Gastroesophageal sphincter (tissue), 4 donors: ENCODE measurements at regions not wholly inside any gene's neighbourhood (a gene's known extent, or its start where the extent isn't known, plus 50 kb on each side); places are given as distances from the start of the nearest gene placed in this dataset.

ENCODE experiments used
- ATAC-seq: fragments of 150-250 bp; one replicate; pipeline ENCODE4 v1.9.1; 2016; ENCODE audit warnings: mild to moderate bottlenecking, moderate library complexity
- H3K27ac ChIP-seq, 4 donors: fragments of 200-600 bp; sonication (generic) in 3 of 4; 1 replicate in 3 of 4; 2 replicates in 1 of 4; pipeline ENCODE4 v1.5.1; 2016 to 2019
- H3K27me3 ChIP-seq: fragments of 200-600 bp; sonication (generic); one replicate; pipeline ENCODE4 v1.5.1; 2019
- H3K36me3 ChIP-seq, 2 donors: fragments of 200-600 bp; sonication (generic); one replicate each; pipeline ENCODE4 v1.5.1; 2019; ENCODE audit warnings: control low read depth in 1 of 2
- H3K4me1 ChIP-seq, 3 donors: fragments of 200-600 bp; sonication (generic); 1 replicate in 2 of 3; 2 replicates in 1 of 3; pipeline ENCODE4 v1.5.1; 2016 to 2019; ENCODE audit warnings: control low read depth in 2 of 3
- H3K4me3 ChIP-seq, 2 donors: fragments of 200-600 bp; sonication (generic); one replicate each; pipeline ENCODE4 v1.5.1; 2019; ENCODE audit warnings: mild to moderate bottlenecking in 1 of 2, moderate library complexity in 1 of 2
- H3K9me3 ChIP-seq, 3 donors: fragments of 200-600 bp; sonication (generic); one replicate each; pipeline ENCODE4 v1.5.1; 2017 to 2019; ENCODE audit warnings: control low read depth in 2 of 3
- CTCF ChIP-seq, 4 experiments: fragments of 200-600 bp in 2 of 4; fragments of 450-650 bp in 2 of 4; sonication (generic) in 1 of 4; IDR thresholded peaks; one replicate each; pipeline ENCODE4 v1.5.1; 2017 to 2019; ENCODE audit warnings: antibody characterized with exemption in 4 of 4, mild to moderate bottlenecking in 2 of 4, moderate library complexity in 2 of 4
- EP300 ChIP-seq: sonication (generic); formaldehyde crosslinking; IDR thresholded peaks from one replicate; pipeline ENCODE4 v1.6.1; 2017; ENCODE audit warnings: antibody characterized with exemption, mild to moderate bottlenecking
- POLR2A ChIP-seq, 2 donors: fragments of 450-650 bp; IDR thresholded peaks; one replicate each; pipeline ENCODE4 v1.6.1; 2017; ENCODE audit warnings: antibody characterized with exemption in 2 of 2, mild to moderate bottlenecking in 2 of 2, moderate library complexity in 1 of 2
- POLR2AphosphoS5 ChIP-seq: sonication (generic); formaldehyde crosslinking; IDR thresholded peaks from one replicate; pipeline ENCODE4 v1.6.1; 2017; ENCODE audit warnings: antibody characterized with exemption
- WGBS, 2 donors: methylation state at CpG; one replicate each; pipeline ENCODE4 v1.1.5; 2018; ENCODE audit warnings: low coverage in 1 of 2; 5-methylcytosine and 5-hydroxymethylcytosine counted together

DNA sequence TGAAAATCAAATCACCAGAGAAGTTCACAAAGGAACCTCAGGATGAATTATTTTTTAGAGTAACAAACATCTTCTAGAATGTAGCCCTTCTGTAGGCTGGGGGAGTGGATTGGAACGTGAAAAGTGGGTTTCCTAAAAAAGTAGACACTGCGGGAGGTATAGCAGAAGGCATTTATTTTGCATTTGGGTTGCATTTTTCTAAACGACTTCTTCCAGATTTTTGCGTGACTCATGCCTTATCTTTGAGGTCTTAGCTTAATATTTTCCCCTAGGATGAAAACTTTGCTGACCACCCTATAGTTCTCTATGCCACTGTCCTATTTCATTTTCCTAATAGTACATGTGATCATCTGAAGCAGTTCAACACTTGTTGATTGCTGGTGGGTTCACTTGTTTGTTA, 112.7 kb upstream of the JCAD start:
- no peak for TF ChIP-seq EP300
- no peak for TF ChIP-seq CTCF (IDR thresholded peaks at IDR 0.05)
- TF ChIP-seq POLR2A (IDR thresholded peaks at IDR 0.05): no peak
- TF ChIP-seq POLR2AphosphoS5: no peak
- no peak for ATAC-seq
- Histone ChIP-seq H3K9me3 (no peaks in the 10 kb centered on the region), H3K4me3 (no peak overlapping the region), H3K27me3 (no peaks in the 10 kb centered on the region), H3K36me3 (no peaks in the 10 kb centered on the region), H3K27ac (no peak overlapping the region), H3K4me1 (peaks cover 0 to 9% (median 0%) of the 10 kb centered on the region in 3 donors)
- 83 to 93% methylated on average over 4 of the region's 4 CpGs for WGBS, 2 donors

GRCh38 chr10:30171601-30172000, 112.2 kb upstream of the JCAD start:
- Histone ChIP-seq H3K9me3 (no peaks in the 10 kb centered on the region), H3K27me3 (no peaks in the 10 kb centered on the region), H3K4me3 (no peak overlapping the region), H3K27ac (no peak overlapping the region), H3K36me3 (no peaks in the 10 kb centered on the region), H3K4me1 (peaks cover 0 to 4% (median 0%) of the 10 kb centered on the region in 3 donors)
- no peak for ATAC-seq
- WGBS, 2 donors: 79 to 91% methylated on average over 4 of the region's 4 CpGs
- TF ChIP-seq EP300: no peak
- TF ChIP-seq POLR2AphosphoS5: no peak
- TF ChIP-seq POLR2A (IDR thresholded peaks at IDR 0.05): no peak
- TF ChIP-seq CTCF (IDR thresholded peaks at IDR 0.05): no peak

- TF ChIP-seq POLR2AphosphoS5 (no peak), EP300 (no peak), CTCF (IDR thresholded peaks at IDR 0.05) (no peak), POLR2A (IDR thresholded peaks at IDR 0.05) (no peak)
- H3K27ac ChIP-seq: no peak overlapping the region
- ATAC-seq: no peak
- 37 to 61% methylated on average over 3 of the region's 3 CpGs for WGBS, 2 donors
- no peaks in the 10 kb centered on the region for H3K9me3 ChIP-seq
- H3K4me1 ChIP-seq: no peaks in the 10 kb centered on the region
- no peaks in the 10 kb centered on the region for H3K27me3 ChIP-seq
- H3K36me3 ChIP-seq: no peaks in the 10 kb centered on the region
- H3K4me3 ChIP-seq: no peak overlapping the region
Observed at GRCh38 chr10:30170814-30171213, 111.4 kb upstream of the JCAD start.

DNA sequence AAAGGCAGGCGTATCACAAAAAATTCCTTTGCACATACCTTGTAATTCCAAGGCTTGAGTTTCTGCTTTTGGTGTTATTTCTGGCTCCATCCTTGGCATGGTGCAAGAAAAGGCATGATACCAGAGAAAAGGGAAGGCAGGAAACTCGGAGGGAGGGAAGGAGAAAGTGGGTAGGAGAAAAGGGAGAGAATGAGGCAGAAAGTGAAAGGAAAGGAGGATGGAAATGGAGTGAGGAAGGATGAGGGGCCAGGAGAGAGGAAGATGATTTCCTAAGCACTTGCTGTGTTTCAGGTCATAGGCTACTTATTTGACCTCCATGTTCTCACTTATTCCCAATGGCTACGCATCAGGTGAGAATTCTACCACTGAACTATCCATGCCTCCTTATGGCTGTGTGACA, 110.8 kb upstream of the JCAD start:
- H3K4me3 ChIP-seq: no peak overlapping the region
- H3K27ac ChIP-seq: no peak overlapping the region
- H3K9me3 ChIP-seq: no peaks in the 10 kb centered on the region
- WGBS, 2 donors: 91 to 100% methylated on average over 2 to 3 of the region's 3 CpGs
- no peaks in the 10 kb centered on the region for H3K4me1 ChIP-seq
- no peaks in the 10 kb centered on the region for H3K27me3 ChIP-seq
- no peak for ATAC-seq
- no peaks in the 10 kb centered on the region for H3K36me3 ChIP-seq
- TF ChIP-seq POLR2AphosphoS5 (no peak), CTCF (IDR thresholded peaks at IDR 0.05) (no peak), POLR2A (IDR thresholded peaks at IDR 0.05) (no peak), EP300 (no peak)

GRCh38 chr10:30169342-30169741, 110.0 kb upstream of the JCAD start:
- no peaks in the 10 kb centered on the region for H3K9me3 ChIP-seq
- H3K27ac ChIP-seq: no peak overlapping the region
- no peak overlapping the region for H3K4me3 ChIP-seq
- no peaks in the 10 kb centered on the region for H3K4me1 ChIP-seq
- ATAC-seq: no peak
- TF ChIP-seq CTCF (IDR thresholded peaks at IDR 0.05) (no peak), EP300 (no peak), POLR2AphosphoS5 (no peak), POLR2A (IDR thresholded peaks at IDR 0.05) (no peak)
- H3K27me3 ChIP-seq: no peaks in the 10 kb centered on the region
- no peaks in the 10 kb centered on the region for H3K36me3 ChIP-seq
- 91% methylated on average over 3 of the region's 3 CpGs; no CpG with 5 or more reads in 1 of the 2 donors for WGBS, 2 donors
